ENCODE measurements at regions not wholly inside any gene's neighbourhood (a gene's known extent, or its start where the extent isn't known, plus 50 kb on each side); places are given as distances from the start of the nearest gene placed in this dataset.
"Not testable (repeated sequence)": the region's sequence is repeated elsewhere in the genome, so short reads cannot be mapped to it uniquely, and the experiment has no call there.

- Mint-ChIP-seq H3K4me3 (no peak overlapping the region), H3K9me3 (peaks cover 3% of the 10 kb centered on the region)
- CTCF ChIA-PET: no interaction called here
Observed at GRCh38 chr3:118525077-118525476, 509.6 kb downstream of the IGSF11 start.

GRCh38 chr3:118526758-118527513 lies 507.7 kb downstream of the IGSF11 start:
- no peak for DNase-seq
- CTCF ChIA-PET: no interaction called here
- Mint-ChIP-seq H3K36me3 (no peaks in the 10 kb centered on the region), H3K4me3 (no peak overlapping the region), H3K9me3 (peaks cover 3% of the 10 kb centered on the region), H3K27ac (no peak overlapping the region), H3K4me1 (ENCODE audit: low read depth) (no peaks in the 10 kb centered on the region), H3K27me3 (no peaks in the 10 kb centered on the region)
- POLR2A ChIA-PET: no interaction called here
- intact Hi-C loops (cut with micrococcal nuclease): no loop called here

More at GRCh38 chr3:118525077-118525476, 509.6 kb downstream of the IGSF11 start:
- Mint-ChIP-seq H3K27me3 (no peaks in the 10 kb centered on the region), H3K36me3 (no peaks in the 10 kb centered on the region), H3K4me1 (ENCODE audit: low read depth) (no peaks in the 10 kb centered on the region), H3K27ac (no peak overlapping the region)
- intact Hi-C loops (cut with micrococcal nuclease): no loop called here
- no peak for DNase-seq
- POLR2A ChIA-PET: no interaction called here

- Mint-ChIP-seq H3K9me3 (peaks cover 3% of the 10 kb centered on the region), H3K36me3 (no peaks in the 10 kb centered on the region), H3K27me3 (no peaks in the 10 kb centered on the region), H3K4me3 (no peak overlapping the region), H3K27ac (no peak overlapping the region), H3K4me1 (ENCODE audit: low read depth) (no peaks in the 10 kb centered on the region)
- ChIA-PET POLR2A (no interaction called here), CTCF (no interaction called here)
- intact Hi-C loops (cut with micrococcal nuclease): no loop called here
- DNase-seq: no peak
Observed at GRCh38 chr3:118527514-118528044, 507.1 kb downstream of the IGSF11 start.

- Mint-ChIP-seq H3K4me1 (ENCODE audit: low read depth) (no peaks in the 10 kb centered on the region), H3K4me3 (no peak overlapping the region), H3K27me3 (no peaks in the 10 kb centered on the region), H3K36me3 (no peaks in the 10 kb centered on the region), H3K27ac (no peak overlapping the region), H3K9me3 (no peaks in the 10 kb centered on the region)
- no peak for DNase-seq
- ChIA-PET POLR2A (no interaction called here), CTCF (no interaction called here)
- intact Hi-C loops (cut with micrococcal nuclease): no loop called here
Observed at GRCh38 chr3:118529554-118529953, 505.1 kb downstream of the IGSF11 start.

- H3K36me3 Mint-ChIP-seq: no peaks in the 10 kb centered on the region
- POLR2A ChIA-PET: no interaction called here
- intact Hi-C loops (cut with micrococcal nuclease): no loop called here
Observed at GRCh38 chr3:118530350-118530922, 504.2 kb downstream of the IGSF11 start.

DNA sequence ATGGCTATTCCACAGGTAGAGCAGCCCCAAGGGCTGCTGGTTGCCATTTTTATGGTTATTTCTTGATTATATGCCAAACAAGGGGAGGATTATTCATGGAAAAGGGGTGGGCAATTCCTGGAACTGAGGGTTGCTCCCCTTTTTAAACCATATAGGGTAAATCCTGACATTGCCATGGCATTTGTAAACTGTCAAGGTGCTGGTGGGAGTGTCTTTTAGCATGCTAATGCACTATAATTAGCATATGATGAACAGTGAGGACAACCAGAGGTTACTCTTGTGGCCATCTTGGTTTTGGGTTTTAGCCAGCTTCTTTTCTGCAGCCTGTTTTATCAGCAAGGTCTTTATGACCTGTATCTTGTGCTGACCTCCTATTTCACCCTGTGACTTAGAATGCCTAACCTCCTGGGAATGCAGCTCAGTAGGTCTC lies 503.7 kb downstream of the IGSF11 start:
- H3K27me3 Mint-ChIP-seq; H3K4me1 Mint-ChIP-seq (ENCODE audit: low read depth); POLR2A ChIA-PET; intact Hi-C loops (cut with micrococcal nuclease); DNase-seq; H3K9me3 Mint-ChIP-seq; H3K36me3 Mint-ChIP-seq; H3K27ac Mint-ChIP-seq; CTCF ChIA-PET; H3K4me3 Mint-ChIP-seq: not testable (repeated sequence)

More at GRCh38 chr3:118530350-118530922, 504.2 kb downstream of the IGSF11 start:
- H3K27me3 Mint-ChIP-seq: no peaks in the 10 kb centered on the region
- no peaks in the 10 kb centered on the region for H3K4me1 Mint-ChIP-seq (ENCODE audit: low read depth)
- DNase-seq: no peak
- no peak overlapping the region for H3K27ac Mint-ChIP-seq
- CTCF ChIA-PET: no interaction called here
- H3K4me3 Mint-ChIP-seq: no peak overlapping the region
- no peaks in the 10 kb centered on the region for H3K9me3 Mint-ChIP-seq

DNA sequence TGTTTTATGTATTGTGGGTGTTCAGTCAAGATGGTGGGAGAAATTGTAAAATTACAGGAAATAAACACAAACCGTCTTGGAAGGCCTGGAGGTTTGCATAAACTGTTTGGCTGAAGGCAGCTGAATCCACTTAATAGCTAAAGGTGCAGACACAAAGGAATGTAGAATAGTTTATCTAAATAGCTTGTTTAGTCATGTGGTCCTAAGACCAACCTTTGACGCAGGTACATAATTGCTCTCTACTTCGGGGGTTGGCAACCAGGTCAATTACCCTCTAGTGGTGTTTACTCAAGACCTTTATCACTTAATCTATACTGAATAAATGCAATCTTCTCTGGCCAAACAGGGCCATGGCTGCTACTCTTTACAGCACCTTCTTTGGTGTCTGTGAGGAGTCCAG lies 502.8 kb downstream of the IGSF11 start:
- intact Hi-C loops (cut with micrococcal nuclease): no loop called here
- H3K27ac Mint-ChIP-seq: no peak overlapping the region
- H3K36me3 Mint-ChIP-seq: no peaks in the 10 kb centered on the region
- ChIA-PET CTCF (no interaction called here), POLR2A (no interaction called here)
- H3K27me3 Mint-ChIP-seq: no peaks in the 10 kb centered on the region
- H3K4me3 Mint-ChIP-seq: no peak overlapping the region
- DNase-seq: no peak
- H3K4me1 Mint-ChIP-seq (ENCODE audit: low read depth): no peaks in the 10 kb centered on the region
- H3K9me3 Mint-ChIP-seq: no peaks in the 10 kb centered on the region

- intact Hi-C loops (cut with micrococcal nuclease): no loop called here
- H3K4me3 Mint-ChIP-seq: no peak overlapping the region
- no peak overlapping the region for H3K27ac Mint-ChIP-seq
- no peaks in the 10 kb centered on the region for H3K36me3 Mint-ChIP-seq
- H3K4me1 Mint-ChIP-seq (ENCODE audit: low read depth): no peaks in the 10 kb centered on the region
- no peak for DNase-seq
- ChIA-PET CTCF (no interaction called here), POLR2A (no interaction called here)
- H3K9me3 Mint-ChIP-seq: no peaks in the 10 kb centered on the region
- H3K27me3 Mint-ChIP-seq: no peaks in the 10 kb centered on the region
Observed at GRCh38 chr3:118533676-118534075, 501.0 kb downstream of the IGSF11 start.

DNA sequence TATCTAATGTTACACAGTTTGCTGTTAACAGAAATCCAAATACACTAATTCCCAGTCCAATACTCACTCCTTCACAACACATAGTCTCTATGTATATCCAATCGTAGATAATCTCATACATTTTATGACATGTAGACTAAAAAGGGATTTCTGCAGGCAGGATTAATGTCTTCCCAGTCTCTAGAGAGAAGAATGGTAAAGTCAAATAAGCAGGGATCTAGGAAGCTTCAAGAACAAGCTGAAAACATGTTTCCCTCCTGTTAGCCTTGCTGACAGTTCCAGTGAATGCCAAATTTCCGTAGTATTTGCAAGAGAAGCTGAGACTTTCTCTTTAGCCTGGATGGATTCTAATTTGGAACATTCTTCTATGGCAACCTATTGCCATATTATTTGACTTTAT lies 500.1 kb downstream of the IGSF11 start:
- ChIA-PET POLR2A (no interaction called here), CTCF (no interaction called here)
- Mint-ChIP-seq H3K4me3 (no peak overlapping the region), H3K27me3 (no peaks in the 10 kb centered on the region), H3K36me3 (no peaks in the 10 kb centered on the region), H3K27ac (no peak overlapping the region), H3K9me3 (no peaks in the 10 kb centered on the region), H3K4me1 (ENCODE audit: low read depth) (no peaks in the 10 kb centered on the region)
- intact Hi-C loops (cut with micrococcal nuclease): no loop called here
- no peak for DNase-seq

GRCh38 chr3:118536764-118537163 lies 497.9 kb downstream of the IGSF11 start:
- no peak for DNase-seq
- Mint-ChIP-seq H3K27ac (no peak overlapping the region), H3K4me1 (ENCODE audit: low read depth) (no peaks in the 10 kb centered on the region), H3K36me3 (no peaks in the 10 kb centered on the region), H3K4me3 (no peak overlapping the region), H3K27me3 (no peaks in the 10 kb centered on the region), H3K9me3 (no peaks in the 10 kb centered on the region)
- CTCF ChIA-PET: no interaction called here
- POLR2A ChIA-PET: no interaction called here
- intact Hi-C loops (cut with micrococcal nuclease): no loop called here

- Mint-ChIP-seq H3K9me3 (no peaks in the 10 kb centered on the region), H3K4me1 (ENCODE audit: low read depth) (no peaks in the 10 kb centered on the region), H3K27me3 (no peaks in the 10 kb centered on the region), H3K36me3 (no peaks in the 10 kb centered on the region), H3K27ac (no peak overlapping the region), H3K4me3 (no peak overlapping the region)
- CTCF ChIA-PET: no interaction called here
- POLR2A ChIA-PET: no interaction called here
- intact Hi-C loops (cut with micrococcal nuclease): no loop called here
- DNase-seq: no peak
Observed at GRCh38 chr3:118537454-118537853, 497.2 kb downstream of the IGSF11 start.

- H3K36me3 Mint-ChIP-seq: no peaks in the 10 kb centered on the region
- H3K27me3 Mint-ChIP-seq: no peaks in the 10 kb centered on the region
- ChIA-PET POLR2A (no interaction called here), CTCF (no interaction called here)
- no peaks in the 10 kb centered on the region for H3K9me3 Mint-ChIP-seq
- H3K4me3 Mint-ChIP-seq: no peak overlapping the region
- intact Hi-C loops (cut with micrococcal nuclease): no loop called here
- DNase-seq: no peak
- H3K4me1 Mint-ChIP-seq (ENCODE audit: low read depth): no peaks in the 10 kb centered on the region
- no peak overlapping the region for H3K27ac Mint-ChIP-seq
Observed at GRCh38 chr3:118538187-118538586, 496.5 kb downstream of the IGSF11 start.

- H3K9me3 Mint-ChIP-seq; intact Hi-C loops (cut with micrococcal nuclease); H3K36me3 Mint-ChIP-seq; H3K4me3 Mint-ChIP-seq; H3K4me1 Mint-ChIP-seq (ENCODE audit: low read depth); DNase-seq; H3K27me3 Mint-ChIP-seq; CTCF ChIA-PET; H3K27ac Mint-ChIP-seq; POLR2A ChIA-PET: not testable (repeated sequence)
Observed at GRCh38 chr3:118539820-118540447, 494.7 kb downstream of the IGSF11 start.
